ENCODE measurements at regions not wholly inside any gene's neighbourhood (a gene's known extent, or its start where the extent isn't known, plus 50 kb on each side); places are given as distances from the start of the nearest gene placed in this dataset.

GRCh38 chr20:10788877-10789276, 115.1 kb upstream of the JAG1 start:
- Histone ChIP-seq H3K36me3 (no peaks in the 10 kb centered on the region), H3K4me3 (no peak overlapping the region), H3K27ac (no peak overlapping the region), H3K9me3 (no peaks in the 10 kb centered on the region), H3K4me1 (peaks cover 0 to 9% (median 3%) of the 10 kb centered on the region in 4 donors), H3K27me3 (no peaks in the 10 kb centered on the region)
- TF ChIP-seq CTCF (IDR thresholded peaks at IDR 0.05) = no peak
- peak; percentile 40 to 71 for DNase-seq
- intact Hi-C loops (cut with DNase I; ENCODE audit: low total_unique reads) = no loop called here

GRCh38 chr20:10789386-10789785, 115.6 kb upstream of the JAG1 start:
- no peak overlapping the region for H3K4me3 ChIP-seq
- H3K9me3 ChIP-seq = no peaks in the 10 kb centered on the region
- H3K27me3 ChIP-seq = no peaks in the 10 kb centered on the region
- no peak for DNase-seq
- peaks cover 0 to 9% (median 3%) of the 10 kb centered on the region in 4 donors for H3K4me1 ChIP-seq
- no peak for TF ChIP-seq CTCF (IDR thresholded peaks at IDR 0.05)
- H3K36me3 ChIP-seq = no peaks in the 10 kb centered on the region
- H3K27ac ChIP-seq = no peak overlapping the region
- intact Hi-C loops (cut with DNase I; ENCODE audit: low total_unique reads) = no loop called here

GRCh38 chr20:10790013-10790412, 116.2 kb upstream of the JAG1 start:
- Histone ChIP-seq H3K27me3 (no peaks in the 10 kb centered on the region), H3K27ac (no peak overlapping the region), H3K36me3 (no peaks in the 10 kb centered on the region), H3K4me1 (peaks cover 0 to 9% (median 3%) of the 10 kb centered on the region in 4 donors), H3K4me3 (no peak overlapping the region), H3K9me3 (no peaks in the 10 kb centered on the region)
- no peak for TF ChIP-seq CTCF (IDR thresholded peaks at IDR 0.05)
- intact Hi-C loops (cut with DNase I; ENCODE audit: low total_unique reads) = no loop called here
- no peak for DNase-seq

- Histone ChIP-seq H3K4me3 (no peak overlapping the region), H3K36me3 (no peaks in the 10 kb centered on the region), H3K9me3 (no peaks in the 10 kb centered on the region), H3K27me3 (no peaks in the 10 kb centered on the region), H3K4me1 (peaks cover 0 to 9% (median 3%) of the 10 kb centered on the region in 4 donors), H3K27ac (peak overlapping the region in 1 of 2 donors; percentile 38)
- no peak for DNase-seq
- intact Hi-C loops (cut with DNase I; ENCODE audit: low total_unique reads) = no loop called here
- TF ChIP-seq CTCF (IDR thresholded peaks at IDR 0.05) = no peak
Observed at GRCh38 chr20:10792291-10792690, 118.5 kb upstream of the JAG1 start.

- Histone ChIP-seq H3K4me3 (no peak overlapping the region), H3K27me3 (no peaks in the 10 kb centered on the region), H3K9me3 (no peaks in the 10 kb centered on the region), H3K4me1 (peaks cover 0 to 12% (median 3%) of the 10 kb centered on the region in 4 donors), H3K27ac (no peak overlapping the region), H3K36me3 (no peaks in the 10 kb centered on the region)
- no peak for TF ChIP-seq CTCF (IDR thresholded peaks at IDR 0.05)
- intact Hi-C loops (cut with DNase I; ENCODE audit: low total_unique reads) = no loop called here
- DNase-seq = no peak
Observed at GRCh38 chr20:10793766-10794165, 120.0 kb upstream of the JAG1 start.

GRCh38 chr20:10794765-10795164, 121.0 kb upstream of the JAG1 start:
- Histone ChIP-seq H3K36me3 (no peaks in the 10 kb centered on the region), H3K4me3 (no peak overlapping the region), H3K27me3 (no peaks in the 10 kb centered on the region), H3K27ac (no peak overlapping the region), H3K9me3 (no peaks in the 10 kb centered on the region), H3K4me1 (peaks cover 0 to 19% (median 2%) of the 10 kb centered on the region in 4 donors)
- intact Hi-C loops (cut with DNase I; ENCODE audit: low total_unique reads) = no loop called here
- DNase-seq = no peak
- no peak for TF ChIP-seq CTCF (IDR thresholded peaks at IDR 0.05)

All from tibial artery (tissue), 4 donors.